Uterus (tissue), 3 donors: ENCODE measurements at regions not wholly inside any gene's neighbourhood (a gene's known extent, or its start where the extent isn't known, plus 50 kb on each side); places are given as distances from the start of the nearest gene placed in this dataset.

ENCODE experiments used
- DNase-seq, 2 donors: peaks; one replicate each; pipeline ENCODE4 v3.0.0-alpha.2; 2019 to 2020
- H3K27ac ChIP-seq, 2 donors: fragments of 200-600 bp; sonication (generic); 1 replicate in 1 of 2; 2 replicates in 1 of 2; pipeline ENCODE4 v1.5.1; 2016 to 2018
- H3K27me3 ChIP-seq, 2 donors: fragments of 200-600 bp; sonication (generic); one replicate each; pipeline ENCODE4 v1.5.1; 2018 to 2019; ENCODE audit warnings: control low read depth in 1 of 2
- H3K36me3 ChIP-seq, 2 donors: fragments of 200-600 bp; sonication (generic); one replicate each; pipeline ENCODE4 v1.5.1; 2019; ENCODE audit warnings: control low read depth in 1 of 2
- H3K4me1 ChIP-seq, 2 donors: fragments of 200-600 bp; sonication (generic); one replicate each; pipeline ENCODE4 v1.5.1; 2018 to 2019; ENCODE audit warnings: control low read depth in 1 of 2
- H3K4me3 ChIP-seq, 2 donors: fragments of 200-600 bp; sonication (generic); 1 replicate in 1 of 2; 2 replicates in 1 of 2; pipeline ENCODE4 v1.5.1; 2018 to 2019; ENCODE audit warnings: mild to moderate bottlenecking in 1 of 2
- H3K9me3 ChIP-seq, 2 donors: fragments of 200-600 bp; sonication (generic); one replicate each; pipeline ENCODE4 v1.5.1; 2019; ENCODE audit warnings: control low read depth in 1 of 2
- CTCF ChIP-seq, 4 experiments: fragments of 200-600 bp in 2 of 4; fragments of 450-650 bp in 2 of 4; sonication (generic) in 2 of 4; IDR thresholded peaks; one replicate each; pipeline ENCODE4 v1.5.1; 2016 to 2019; ENCODE audit warnings: antibody characterized with exemption in 4 of 4, mild to moderate bottlenecking in 2 of 4, moderate library complexity in 1 of 4
- POLR2A ChIP-seq, 2 donors: fragments of 450-650 bp; IDR thresholded peaks; one replicate each; pipeline ENCODE4 v1.6.1; 2016; ENCODE audit warnings: antibody characterized with exemption in 2 of 2, mild to moderate bottlenecking in 1 of 2, moderate library complexity in 1 of 2
- intact Hi-C: fragments of 100-400 bp; cut with DNase I; formaldehyde crosslinking; loops from one replicate; pipeline ENCODE4 v1.15.1; 2023; ENCODE audit warnings: low total_unique reads
- donor health status: DM: yes; HTN: yes; CAD: no.

- Histone ChIP-seq H3K27ac (peak overlapping the region in 1 of 2 donors; percentile 84), H3K4me3 (no peak overlapping the region), H3K9me3 (no peaks in the 10 kb centered on the region), H3K4me1 (no peaks in the 10 kb centered on the region), H3K27me3 (no peaks in the 10 kb centered on the region), H3K36me3 (no peaks in the 10 kb centered on the region)
- no peak for TF ChIP-seq CTCF (IDR thresholded peaks at IDR 0.05)
- TF ChIP-seq POLR2A (IDR thresholded peaks at IDR 0.05), result no peak
- intact Hi-C loops, result no loop called here
- DNase-seq, result no peak
Observed at GRCh38 chr3:40779039-40779438, 254.3 kb downstream of the ZNF621 start.

- H3K4me3 ChIP-seq, result no peak overlapping the region
- H3K9me3 ChIP-seq, result no peaks in the 10 kb centered on the region
- TF ChIP-seq CTCF (IDR thresholded peaks at IDR 0.05) (no peak), POLR2A (IDR thresholded peaks at IDR 0.05) (no peak)
- H3K27me3 ChIP-seq, result no peaks in the 10 kb centered on the region
- no peaks in the 10 kb centered on the region for H3K36me3 ChIP-seq
- H3K4me1 ChIP-seq, result no peaks in the 10 kb centered on the region
- H3K27ac ChIP-seq, result peak overlapping the region; percentile 77 to 84
- DNase-seq, result peak; percentile 74 to 81
- intact Hi-C loops, result no loop called here
Observed at GRCh38 chr3:40780291-40780924, 255.6 kb downstream of the ZNF621 start.

GRCh38 chr3:40780925-40781406 is 256.2 kb downstream of the ZNF621 start:
- peak overlapping the region; percentile 77 to 84 for H3K27ac ChIP-seq
- no peaks in the 10 kb centered on the region for H3K36me3 ChIP-seq
- H3K4me3 ChIP-seq, result no peak overlapping the region
- intact Hi-C loops, result no loop called here
- H3K27me3 ChIP-seq, result no peaks in the 10 kb centered on the region
- no peaks in the 10 kb centered on the region for H3K4me1 ChIP-seq
- peak; percentile 28 to 59 for DNase-seq
- H3K9me3 ChIP-seq, result no peaks in the 10 kb centered on the region
- TF ChIP-seq CTCF (IDR thresholded peaks at IDR 0.05) (no peak), POLR2A (IDR thresholded peaks at IDR 0.05) (no peak)

- no peaks in the 10 kb centered on the region for H3K27me3 ChIP-seq
- intact Hi-C loops, result no loop called here
- no peak overlapping the region for H3K4me3 ChIP-seq
- H3K4me1 ChIP-seq, result no peaks in the 10 kb centered on the region
- no peaks in the 10 kb centered on the region for H3K36me3 ChIP-seq
- no peak overlapping the region for H3K27ac ChIP-seq
- no peak for TF ChIP-seq CTCF (IDR thresholded peaks at IDR 0.05)
- TF ChIP-seq POLR2A (IDR thresholded peaks at IDR 0.05), result no peak
- H3K9me3 ChIP-seq, result no peaks in the 10 kb centered on the region
- DNase-seq, result no peak
Observed at GRCh38 chr3:40782111-40782721, 257.5 kb downstream of the ZNF621 start.

GRCh38 chr3:40790746-40791145 is 266.0 kb downstream of the ZNF621 start:
- Histone ChIP-seq H3K27me3 (no peaks in the 10 kb centered on the region), H3K4me1 (no peaks in the 10 kb centered on the region), H3K27ac (no peak overlapping the region), H3K9me3 (no peaks in the 10 kb centered on the region), H3K36me3 (no peaks in the 10 kb centered on the region), H3K4me3 (no peak overlapping the region)
- TF ChIP-seq POLR2A (IDR thresholded peaks at IDR 0.05), result no peak
- TF ChIP-seq CTCF (IDR thresholded peaks at IDR 0.05), result no peak
- no peak for DNase-seq
- intact Hi-C loops, result no loop called here
